ENCODE measurements at regions not wholly inside any gene's neighbourhood (a gene's known extent, or its start where the extent isn't known, plus 50 kb on each side); places are given as distances from the start of the nearest gene placed in this dataset.

- TF ChIP-seq CTCF (IDR thresholded peaks at IDR 0.05; ENCODE audit: low read depth, low read length, missing input control) (no peak), EGR1 (IDR thresholded peaks at IDR 0.05; ENCODE audit: low read depth in 2 of 2) (no peak), REST (IDR thresholded peaks at IDR 0.05) (no peak), YY1 (IDR thresholded peaks at IDR 0.05) (no peak), GABPA (IDR thresholded peaks at IDR 0.05 in 1 of 2, conservative IDR thresholded peaks at IDR 0.05 in 1 of 2) (no peak), RAD21 (IDR thresholded peaks at IDR 0.05) (no peak), FOXA1 (IDR thresholded peaks at IDR 0.05) (no peak), ATF3 (IDR thresholded peaks at IDR 0.05) (no peak)
Measured at GRCh38 chr6:9335431-9335830, 900.1 kb upstream of the SLC35B3 start.

Data from liver (tissue), 3 donors.